Skeletal muscle satellite cell (primary cell): ENCODE measurements at regions not wholly inside any gene's neighbourhood (a gene's known extent, or its start where the extent isn't known, plus 50 kb on each side); places are given as distances from the start of the nearest gene placed in this dataset.

Experiments used
- H3K27me3 ChIP-seq: 2 replicates; pipeline ENCODE4 v1.7.0; 2013; ENCODE audit warnings: low read length; ENCODE audit not compliant: control insufficient read depth, insufficient read depth
- H3K36me3 ChIP-seq: 2 replicates; pipeline ENCODE4 v1.7.0; 2013; ENCODE audit warnings: mild to moderate bottlenecking, control low read depth, low read length; ENCODE audit not compliant: insufficient read depth
- H3K4me1 ChIP-seq: 2 replicates; pipeline ENCODE4 v1.7.0; 2013; ENCODE audit warnings: low read length; ENCODE audit not compliant: control insufficient read depth, insufficient read depth
- H3K4me2 ChIP-seq: 2 replicates; pipeline ENCODE4 v1.7.0; 2013; ENCODE audit warnings: mild to moderate bottlenecking, low read length
- H3K4me3 ChIP-seq: 2 replicates; pipeline ENCODE4 v1.7.0; 2013; ENCODE audit warnings: low read length
- H3K9ac ChIP-seq: 2 replicates; pipeline ENCODE4 v1.7.0; 2013; ENCODE audit warnings: mild to moderate bottlenecking, low read depth, low read length, moderate library complexity
- H3K9me3 ChIP-seq: replicated peaks from 2 replicates; pipeline ENCODE4 v1.7.0; 2013; ENCODE audit warnings: mild to moderate bottlenecking, control low read depth, low read length

GRCh38 chr4:62222121-62222520, 1022.0 kb downstream of the ADGRL3 start:
- Histone ChIP-seq H3K9ac (no peak overlapping the region), H3K4me1 (no peaks in the 10 kb centered on the region), H3K36me3 (no peaks in the 10 kb centered on the region), H3K27me3 (no peaks in the 10 kb centered on the region), H3K4me2 (no peak overlapping the region), H3K4me3 (no peak overlapping the region), H3K9me3 (no peaks in the 10 kb centered on the region)

GRCh38 chr4:62210486-62210885, 1010.4 kb downstream of the ADGRL3 start:
- no peak overlapping the region for H3K4me3 ChIP-seq
- H3K4me1 ChIP-seq, result no peaks in the 10 kb centered on the region
- H3K27me3 ChIP-seq, result no peaks in the 10 kb centered on the region
- H3K9ac ChIP-seq, result no peak overlapping the region
- no peak overlapping the region for H3K4me2 ChIP-seq
- no peaks in the 10 kb centered on the region for H3K9me3 ChIP-seq
- no peaks in the 10 kb centered on the region for H3K36me3 ChIP-seq

GRCh38 chr4:62209757-62210485, 1009.8 kb downstream of the ADGRL3 start:
- no peak overlapping the region for H3K9ac ChIP-seq
- H3K4me1 ChIP-seq, result no peaks in the 10 kb centered on the region
- no peaks in the 10 kb centered on the region for H3K9me3 ChIP-seq
- H3K36me3 ChIP-seq, result no peaks in the 10 kb centered on the region
- H3K4me3 ChIP-seq, result no peak overlapping the region
- no peaks in the 10 kb centered on the region for H3K27me3 ChIP-seq
- H3K4me2 ChIP-seq, result no peak overlapping the region

GRCh38 chr4:62208921-62209320, 1008.8 kb downstream of the ADGRL3 start:
- Histone ChIP-seq H3K4me2 (no peak overlapping the region), H3K36me3 (no peaks in the 10 kb centered on the region), H3K27me3 (no peaks in the 10 kb centered on the region), H3K9me3 (no peaks in the 10 kb centered on the region), H3K4me3 (no peak overlapping the region), H3K4me1 (no peaks in the 10 kb centered on the region), H3K9ac (no peak overlapping the region)

- H3K9ac ChIP-seq, result no peak overlapping the region
- H3K4me1 ChIP-seq, result no peaks in the 10 kb centered on the region
- no peaks in the 10 kb centered on the region for H3K36me3 ChIP-seq
- no peaks in the 10 kb centered on the region for H3K9me3 ChIP-seq
- no peak overlapping the region for H3K4me3 ChIP-seq
- no peak overlapping the region for H3K4me2 ChIP-seq
- H3K27me3 ChIP-seq, result no peaks in the 10 kb centered on the region
Measured at GRCh38 chr4:62204136-62204535, 1004.0 kb downstream of the ADGRL3 start.

- no peaks in the 10 kb centered on the region for H3K9me3 ChIP-seq
- H3K4me1 ChIP-seq, result no peaks in the 10 kb centered on the region
Measured at GRCh38 chr4:62199291-62199810, 999.2 kb downstream of the ADGRL3 start.

GRCh38 chr4:62196338-62196737, 996.2 kb downstream of the ADGRL3 start:
- H3K27me3 ChIP-seq, result no peaks in the 10 kb centered on the region
- no peak overlapping the region for H3K4me2 ChIP-seq
- no peak overlapping the region for H3K4me3 ChIP-seq
- no peaks in the 10 kb centered on the region for H3K36me3 ChIP-seq
- no peaks in the 10 kb centered on the region for H3K9me3 ChIP-seq
- no peak overlapping the region for H3K9ac ChIP-seq
- no peaks in the 10 kb centered on the region for H3K4me1 ChIP-seq

More at GRCh38 chr4:62199291-62199810, 999.2 kb downstream of the ADGRL3 start:
- Histone ChIP-seq H3K4me2 (no peak overlapping the region), H3K9ac (no peak overlapping the region), H3K4me3 (no peak overlapping the region), H3K27me3 (no peaks in the 10 kb centered on the region), H3K36me3 (no peaks in the 10 kb centered on the region)

GRCh38 chr4:62194342-62194741, 994.2 kb downstream of the ADGRL3 start:
- Histone ChIP-seq H3K4me2 (no peak overlapping the region), H3K4me3 (no peak overlapping the region), H3K9me3 (no peaks in the 10 kb centered on the region), H3K4me1 (no peaks in the 10 kb centered on the region), H3K9ac (no peak overlapping the region), H3K36me3 (no peaks in the 10 kb centered on the region), H3K27me3 (no peaks in the 10 kb centered on the region)

- no peaks in the 10 kb centered on the region for H3K36me3 ChIP-seq
- no peaks in the 10 kb centered on the region for H3K4me1 ChIP-seq
- H3K4me3 ChIP-seq, result no peak overlapping the region
- no peak overlapping the region for H3K9ac ChIP-seq
- no peaks in the 10 kb centered on the region for H3K9me3 ChIP-seq
- no peak overlapping the region for H3K4me2 ChIP-seq
- no peaks in the 10 kb centered on the region for H3K27me3 ChIP-seq
Measured at GRCh38 chr4:62193761-62194160, 993.6 kb downstream of the ADGRL3 start.

- H3K27me3 ChIP-seq, result no peaks in the 10 kb centered on the region
- no peak overlapping the region for H3K9ac ChIP-seq
- no peaks in the 10 kb centered on the region for H3K9me3 ChIP-seq
- no peaks in the 10 kb centered on the region for H3K4me1 ChIP-seq
- no peak overlapping the region for H3K4me2 ChIP-seq
- H3K4me3 ChIP-seq, result no peak overlapping the region
- no peaks in the 10 kb centered on the region for H3K36me3 ChIP-seq
Measured at GRCh38 chr4:62191451-62192240, 991.5 kb downstream of the ADGRL3 start.

- Histone ChIP-seq H3K27me3 (no peaks in the 10 kb centered on the region), H3K4me1 (no peaks in the 10 kb centered on the region), H3K9me3 (no peaks in the 10 kb centered on the region), H3K9ac (no peak overlapping the region), H3K36me3 (no peaks in the 10 kb centered on the region), H3K4me2 (no peak overlapping the region), H3K4me3 (no peak overlapping the region)
Measured at GRCh38 chr4:62170235-62170634, 970.1 kb downstream of the ADGRL3 start.
